Colonic mucosa (tissue), 4 donors: ENCODE measurements at regions not wholly inside any gene's neighbourhood (a gene's known extent, or its start where the extent isn't known, plus 50 kb on each side); places are given as distances from the start of the nearest gene placed in this dataset.

Experiments
- DNase-seq: peaks from one replicate; pipeline ENCODE4 v3.0.0-alpha.2; 2020
- H3K27ac ChIP-seq: fragments of 200-600 bp; one replicate; pipeline ENCODE4 v1.8.0; 2021
- H3K27me3 ChIP-seq: fragments of 200-600 bp; one replicate; pipeline ENCODE4 v1.8.0; 2021
- H3K36me3 ChIP-seq: fragments of 200-600 bp; one replicate; pipeline ENCODE4 v1.8.0; 2021
- H3K4me1 ChIP-seq: fragments of 200-600 bp; one replicate; pipeline ENCODE4 v1.8.0; 2021; ENCODE audit warnings: mild to moderate bottlenecking
- H3K4me3 ChIP-seq: fragments of 200-600 bp; one replicate; pipeline ENCODE4 v1.8.0; 2021
- H3K9ac ChIP-seq, 2 donors: one replicate each; pipeline ENCODE4 v1.7.0; 2013; ENCODE audit warnings: control low read depth in 2 of 2, low read depth in 2 of 2, low read length in 2 of 2
- H3K9me3 ChIP-seq: fragments of 200-600 bp; one replicate; pipeline ENCODE4 v1.8.0; 2021
- intact Hi-C: fragments of 100-400 bp; cut with DNase I; formaldehyde crosslinking; loops from one replicate; pipeline ENCODE4 v1.14.1; 2022
- TF ChIP-seq, protein P1 (sequence below): fragments of 200-600 bp; IDR thresholded peaks from one replicate; pipeline ENCODE4 v1.8.0; 2022; ENCODE audit warnings: antibody characterized with exemption, mild to moderate bottlenecking
- donor health status: healthy.
- donor health status: DM: no; HTN: no; CAD: no.
- donor health status: DM: no; HTN: no; CAD: no.

- no peak overlapping the region for H3K9ac ChIP-seq
- no peak for DNase-seq
- no peaks in the 10 kb centered on the region for H3K4me1 ChIP-seq
- H3K9me3 ChIP-seq: no peaks in the 10 kb centered on the region
- intact Hi-C loops: no loop called here
- no peaks in the 10 kb centered on the region for H3K36me3 ChIP-seq
- no peak overlapping the region for H3K4me3 ChIP-seq
- no peak overlapping the region for H3K27ac ChIP-seq
- no peaks in the 10 kb centered on the region for H3K27me3 ChIP-seq
- TF ChIP-seq, protein P1, sequence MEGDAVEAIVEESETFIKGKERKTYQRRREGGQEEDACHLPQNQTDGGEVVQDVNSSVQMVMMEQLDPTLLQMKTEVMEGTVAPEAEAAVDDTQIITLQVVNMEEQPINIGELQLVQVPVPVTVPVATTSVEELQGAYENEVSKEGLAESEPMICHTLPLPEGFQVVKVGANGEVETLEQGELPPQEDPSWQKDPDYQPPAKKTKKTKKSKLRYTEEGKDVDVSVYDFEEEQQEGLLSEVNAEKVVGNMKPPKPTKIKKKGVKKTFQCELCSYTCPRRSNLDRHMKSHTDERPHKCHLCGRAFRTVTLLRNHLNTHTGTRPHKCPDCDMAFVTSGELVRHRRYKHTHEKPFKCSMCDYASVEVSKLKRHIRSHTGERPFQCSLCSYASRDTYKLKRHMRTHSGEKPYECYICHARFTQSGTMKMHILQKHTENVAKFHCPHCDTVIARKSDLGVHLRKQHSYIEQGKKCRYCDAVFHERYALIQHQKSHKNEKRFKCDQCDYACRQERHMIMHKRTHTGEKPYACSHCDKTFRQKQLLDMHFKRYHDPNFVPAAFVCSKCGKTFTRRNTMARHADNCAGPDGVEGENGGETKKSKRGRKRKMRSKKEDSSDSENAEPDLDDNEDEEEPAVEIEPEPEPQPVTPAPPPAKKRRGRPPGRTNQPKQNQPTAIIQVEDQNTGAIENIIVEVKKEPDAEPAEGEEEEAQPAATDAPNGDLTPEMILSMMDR: no peak
These were observed 507.1 kb upstream of the ID2 start for GRCh38 chr2:8174641-8175257.

DNA sequence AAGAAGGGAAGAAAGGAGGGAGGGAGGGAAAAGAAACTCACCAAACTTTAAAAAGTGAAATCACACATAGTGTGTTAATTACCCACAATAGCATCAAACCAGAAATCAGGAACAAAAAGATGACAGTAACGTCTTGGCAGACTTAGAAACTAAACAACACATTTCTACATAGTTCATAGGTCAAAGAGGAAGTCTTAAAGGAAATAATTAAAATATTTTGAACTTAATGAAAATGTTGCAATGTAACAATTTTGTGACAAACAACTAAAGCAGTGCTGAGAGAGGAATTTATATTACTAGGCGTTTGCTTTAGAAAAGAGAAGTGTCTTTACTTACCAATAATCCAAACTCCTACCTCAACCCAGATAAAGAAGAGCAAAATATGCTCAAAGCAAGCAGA lies 505.0 kb upstream of the ID2 start:
- Histone ChIP-seq H3K9ac (no peak overlapping the region), H3K9me3 (no peaks in the 10 kb centered on the region), H3K4me1 (no peaks in the 10 kb centered on the region), H3K27me3 (no peaks in the 10 kb centered on the region), H3K4me3 (no peak overlapping the region), H3K27ac (no peak overlapping the region), H3K36me3 (no peaks in the 10 kb centered on the region)
- TF ChIP-seq, protein P1: no peak
- intact Hi-C loops: no loop called here
- no peak for DNase-seq

- no peaks in the 10 kb centered on the region for H3K9me3 ChIP-seq
- no peak overlapping the region for H3K4me3 ChIP-seq
- H3K27ac ChIP-seq: no peak overlapping the region
- H3K4me1 ChIP-seq: no peaks in the 10 kb centered on the region
- H3K27me3 ChIP-seq: no peaks in the 10 kb centered on the region
- H3K36me3 ChIP-seq: no peaks in the 10 kb centered on the region
- no peak overlapping the region for H3K9ac ChIP-seq
- no peak for DNase-seq
- TF ChIP-seq, protein P1: no peak
- intact Hi-C loops: no loop called here
These were observed 504.3 kb upstream of the ID2 start for GRCh38 chr2:8177566-8177965.

- TF ChIP-seq, protein P1: no peak
- no peak for DNase-seq
- no peaks in the 10 kb centered on the region for H3K36me3 ChIP-seq
- H3K27me3 ChIP-seq: no peaks in the 10 kb centered on the region
- intact Hi-C loops: no loop called here
- H3K9me3 ChIP-seq: no peaks in the 10 kb centered on the region
- no peak overlapping the region for H3K27ac ChIP-seq
- H3K4me1 ChIP-seq: no peaks in the 10 kb centered on the region
- H3K9ac ChIP-seq: no peak overlapping the region
- H3K4me3 ChIP-seq: no peak overlapping the region
These were observed 502.9 kb upstream of the ID2 start for GRCh38 chr2:8178911-8179310.

DNA sequence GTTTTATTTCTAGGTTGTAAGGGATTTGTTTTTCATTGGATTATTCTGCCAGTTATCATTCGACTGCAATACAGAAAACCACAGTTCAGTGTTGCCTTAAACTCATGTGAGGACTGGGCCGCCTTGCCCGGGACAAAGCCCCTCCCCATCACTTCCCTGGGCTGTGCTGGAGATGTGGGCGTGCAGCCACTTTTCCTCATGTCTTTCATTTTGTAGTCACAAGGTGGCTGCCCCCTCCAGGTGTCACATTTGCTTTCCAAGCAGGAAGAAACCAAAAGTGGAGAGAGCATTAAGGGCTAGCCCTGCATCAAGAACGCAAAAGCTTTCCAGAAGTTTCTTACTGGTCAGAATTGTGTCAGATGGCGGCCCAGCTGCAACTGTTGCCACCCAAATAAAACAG lies 492.5 kb upstream of the ID2 start:
- Histone ChIP-seq H3K9me3 (no peaks in the 10 kb centered on the region), H3K4me3 (no peak overlapping the region), H3K9ac (no peak overlapping the region), H3K36me3 (no peaks in the 10 kb centered on the region), H3K27ac (no peak overlapping the region), H3K27me3 (no peaks in the 10 kb centered on the region), H3K4me1 (no peaks in the 10 kb centered on the region)
- TF ChIP-seq, protein P1: no peak
- intact Hi-C loops: no loop called here
- DNase-seq: no peak
